PC-9 (cell line): ENCODE measurements at regions not wholly inside any gene's neighbourhood (a gene's known extent, or its start where the extent isn't known, plus 50 kb on each side); places are given as distances from the start of the nearest gene placed in this dataset.

ENCODE experiments used
- EZH2 ChIP-seq: fragments of 200-600 bp; sonication (generic); IDR thresholded peaks from 2 replicates; pipeline ENCODE4 v1.8.0; 2017; ENCODE audit warnings: antibody characterized with exemption, low read depth
- TF ChIP-seq, protein P1 (sequence below): fragments of 200-600 bp; sonication (generic); conservative IDR thresholded peaks from 2 replicates; pipeline ENCODE4 v1.6.1; 2017; ENCODE audit warnings: mixed run types, antibody characterized with exemption, mild to moderate bottlenecking, moderate library complexity

DNA sequence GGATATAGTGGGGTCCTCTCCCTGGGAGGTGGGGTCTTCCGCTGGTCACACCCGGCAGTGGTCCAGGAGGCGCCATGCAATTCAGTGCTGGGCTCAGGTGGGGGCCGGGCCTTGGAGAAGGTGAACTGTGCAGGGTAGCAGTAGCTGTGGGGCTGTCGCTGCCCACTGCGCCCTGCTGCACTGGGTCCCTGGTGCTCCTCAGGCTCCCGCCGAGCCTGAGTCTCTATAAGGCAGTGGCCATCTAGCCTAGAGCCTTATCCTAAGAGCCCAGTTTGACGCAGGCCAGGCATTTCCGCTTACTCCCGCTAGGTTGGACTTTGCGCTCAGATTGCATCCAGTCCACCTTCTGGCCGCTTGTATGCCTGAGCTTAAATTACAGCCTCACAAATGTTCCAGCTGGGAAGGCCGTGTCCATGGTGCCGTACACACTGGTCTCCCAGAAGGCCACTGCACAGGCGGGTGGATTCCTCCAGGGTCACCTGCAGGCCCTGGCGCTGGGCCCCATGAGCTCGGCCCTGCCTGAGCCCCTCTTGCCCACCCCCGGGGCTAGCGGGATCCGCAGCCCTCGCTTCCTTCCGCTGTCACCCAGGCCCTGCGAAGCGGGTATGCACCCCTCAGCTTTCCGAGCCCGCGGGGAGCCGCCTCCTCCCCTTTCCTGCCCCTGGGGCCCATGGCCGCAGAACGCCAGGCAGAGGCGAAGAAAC, 1762.2 kb downstream of the TP53TG3F start:
- TF ChIP-seq, protein P1, sequence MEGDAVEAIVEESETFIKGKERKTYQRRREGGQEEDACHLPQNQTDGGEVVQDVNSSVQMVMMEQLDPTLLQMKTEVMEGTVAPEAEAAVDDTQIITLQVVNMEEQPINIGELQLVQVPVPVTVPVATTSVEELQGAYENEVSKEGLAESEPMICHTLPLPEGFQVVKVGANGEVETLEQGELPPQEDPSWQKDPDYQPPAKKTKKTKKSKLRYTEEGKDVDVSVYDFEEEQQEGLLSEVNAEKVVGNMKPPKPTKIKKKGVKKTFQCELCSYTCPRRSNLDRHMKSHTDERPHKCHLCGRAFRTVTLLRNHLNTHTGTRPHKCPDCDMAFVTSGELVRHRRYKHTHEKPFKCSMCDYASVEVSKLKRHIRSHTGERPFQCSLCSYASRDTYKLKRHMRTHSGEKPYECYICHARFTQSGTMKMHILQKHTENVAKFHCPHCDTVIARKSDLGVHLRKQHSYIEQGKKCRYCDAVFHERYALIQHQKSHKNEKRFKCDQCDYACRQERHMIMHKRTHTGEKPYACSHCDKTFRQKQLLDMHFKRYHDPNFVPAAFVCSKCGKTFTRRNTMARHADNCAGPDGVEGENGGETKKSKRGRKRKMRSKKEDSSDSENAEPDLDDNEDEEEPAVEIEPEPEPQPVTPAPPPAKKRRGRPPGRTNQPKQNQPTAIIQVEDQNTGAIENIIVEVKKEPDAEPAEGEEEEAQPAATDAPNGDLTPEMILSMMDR, result no peak
- no peak for TF ChIP-seq EZH2
